ENCODE measurements at regions not wholly inside any gene's neighbourhood (a gene's known extent, or its start where the extent isn't known, plus 50 kb on each side); places are given as distances from the start of the nearest gene placed in this dataset.

GRCh38 chr2:134056173-134056572 is 197.7 kb upstream of the MGAT5 start:
- no peak for TF ChIP-seq ZNF274 (IDR thresholded peaks at IDR 0.05; ENCODE audit: low read depth, low read length)
- TF ChIP-seq YY1 (IDR thresholded peaks at IDR 0.05; ENCODE audit: insufficient read depth, insufficient read length) = no peak
- TF ChIP-seq SUZ12 (IDR thresholded peaks at IDR 0.05; ENCODE audit: extremely low read depth, insufficient read depth, insufficient read length) = no peak
